H1 (cell line): ENCODE measurements at regions not wholly inside any gene's neighbourhood (a gene's known extent, or its start where the extent isn't known, plus 50 kb on each side); places are given as distances from the start of the nearest gene placed in this dataset.

Experiments
- CTCF ChIA-PET: fragments of 300-600 bp; sonication (Branson Sonifier 250); formaldehyde crosslinking; loops from one replicate; lab custom pipeline; 2021; ENCODE audit not compliant: partially characterized antibody; lab: Charles Lee
- POLR2A ChIA-PET: fragments of 300-600 bp; sonication (Branson Sonifier 250); formaldehyde crosslinking; loops from one replicate; lab custom pipeline; 2021; ENCODE audit warnings: inconsistent platforms; ENCODE audit not compliant: partially characterized antibody; lab: Charles Lee
- DNase-seq, 2 experiments: peaks; one replicate each; pipeline versions ENCODE4 v3.0.0 to v3.0.0-alpha.2; 2010 to 2022; ENCODE audit warnings: low spot score in 2 of 2, low read depth in 1 of 2, mixed read lengths in 1 of 2
- FAIRE-seq: peaks from 2 replicates; lab custom pipeline; 2011; peaks lifted over from hg19 to GRCh38; lab: Jason Lieb, UNC
- H2AFZ ChIP-seq: 2 replicates; pipeline ENCODE4 v1.8.1; 2012; ENCODE audit warnings: low read length, inconsistent platforms
- H2AK5ac ChIP-seq: 2 replicates; pipeline ENCODE4 v1.6.1; 2013; ENCODE audit warnings: low read depth, low read length
- H2BK120ac ChIP-seq: replicated peaks from 2 replicates; pipeline ENCODE3; 2013; ENCODE audit warnings: low read depth, low read length, inconsistent platforms
- H2BK12ac ChIP-seq: 2 replicates; pipeline ENCODE4 v1.6.1; 2013; ENCODE audit warnings: low read depth, low read length
- H2BK15ac ChIP-seq: 2 replicates; pipeline ENCODE4 v1.6.1; 2013; ENCODE audit warnings: low read length
- H2BK20ac ChIP-seq: 2 replicates; pipeline ENCODE4 v1.6.1; 2013; ENCODE audit warnings: low read length
- H2BK5ac ChIP-seq: 2 replicates; pipeline ENCODE4 v1.6.1; 2013; ENCODE audit warnings: low read depth, low read length
- H3K14ac ChIP-seq: 2 replicates; pipeline ENCODE4 v1.6.1; 2013; ENCODE audit warnings: inconsistent platforms; ENCODE audit not compliant: insufficient read length
- H3K18ac ChIP-seq: 2 replicates; pipeline ENCODE4 v1.6.1; 2013; ENCODE audit warnings: low read length; ENCODE audit errors: extremely low read depth
- H3K23ac ChIP-seq: 2 replicates; pipeline ENCODE4 v1.6.1; 2013; ENCODE audit warnings: inconsistent platforms; ENCODE audit not compliant: insufficient read length
- H3K23me2 ChIP-seq: 2 replicates; pipeline ENCODE4 v1.6.1; 2013; ENCODE audit warnings: low read depth, low read length
- H3K27ac ChIP-seq: 2 replicates; pipeline ENCODE4 v1.6.1; 2011; ENCODE audit warnings: low read depth, low read length, inconsistent platforms
- H3K27me3 ChIP-seq, 4 experiments: replicated peaks in 1 of 4; 1 replicate in 1 of 4; 2 replicates in 3 of 4; pipeline versions ENCODE4 v1.6.1 to v1.8.1; 2011 to 2013; ENCODE audit warnings: low read length in 3 of 4, mild to moderate bottlenecking in 3 of 4, inconsistent platforms in 2 of 4, mixed read lengths in 2 of 4, moderate library complexity in 1 of 4; ENCODE audit not compliant: control insufficient read depth in 3 of 4, insufficient read depth in 3 of 4; ENCODE audit errors: extremely low read depth in 1 of 4
- H3K36me3 ChIP-seq, 4 experiments: 2 replicates each; pipeline versions ENCODE4 v1.6.1 to v1.8.1; 2011 to 2013; ENCODE audit warnings: mild to moderate bottlenecking in 4 of 4, low read length in 3 of 4, moderate library complexity in 2 of 4, control low read depth in 1 of 4, inconsistent platforms in 1 of 4; ENCODE audit not compliant: insufficient read depth in 4 of 4, control insufficient read depth in 2 of 4
- H3K4ac ChIP-seq: replicated peaks from 2 replicates; pipeline ENCODE3; 2013; ENCODE audit warnings: low read length, low read depth, mixed read lengths, inconsistent platforms; ENCODE audit not compliant: insufficient read length
- H3K4me1 ChIP-seq, 4 experiments: replicated peaks in 1 of 4; 1 replicate in 1 of 4; 2 replicates in 3 of 4; pipeline versions ENCODE4 v1.6.1 to v1.8.1; 2011 to 2013; ENCODE audit warnings: low read length in 3 of 4, inconsistent platforms in 2 of 4, mixed read lengths in 1 of 4; ENCODE audit not compliant: insufficient read depth in 4 of 4, control insufficient read depth in 3 of 4
- H3K4me2 ChIP-seq, 2 experiments: 2 replicates each; pipeline versions ENCODE4 v1.6.1 to v1.8.1; 2011 to 2013; ENCODE audit warnings: low read depth in 2 of 2, low read length in 2 of 2, control low read depth in 1 of 2, inconsistent platforms in 1 of 2, mild to moderate bottlenecking in 1 of 2; ENCODE audit not compliant: insufficient read depth in 1 of 2
- H3K4me3 ChIP-seq, 4 experiments: fragments of 200-600, 300-600 bp in 1 of 4; sonication (generic), shearing (Covaris generic), sonication (Bioruptor Twin) in 1 of 4; 2 replicates each; pipeline versions ENCODE4 v1.5.1 to v1.8.1; 2011 to 2016; ENCODE audit warnings: low read length in 4 of 4, low read depth in 3 of 4, control low read depth in 2 of 4, inconsistent platforms in 2 of 4, mild to moderate bottlenecking in 2 of 4, mixed read lengths in 1 of 4, moderate library complexity in 1 of 4; ENCODE audit not compliant: insufficient read depth in 2 of 4; ENCODE audit errors: extremely low read depth in 1 of 4
- H3K56ac ChIP-seq: replicated peaks from 2 replicates; pipeline ENCODE3; 2013; ENCODE audit warnings: low read depth, mild to moderate bottlenecking, mixed read lengths, low read length, inconsistent platforms; ENCODE audit not compliant: insufficient read length
- H3K79me1 ChIP-seq: 2 replicates; pipeline ENCODE4 v1.6.1; 2013; ENCODE audit warnings: low read depth, low read length, control low read depth
- H3K79me2 ChIP-seq, 2 experiments: 2 replicates each; pipeline versions ENCODE4 v1.6.1 to v1.8.1; 2012 to 2013; ENCODE audit warnings: low read length in 2 of 2, mild to moderate bottlenecking in 2 of 2, inconsistent platforms in 1 of 2; ENCODE audit not compliant: insufficient read depth in 2 of 2, control insufficient read depth in 1 of 2
- H3K9ac ChIP-seq, 4 experiments: replicated peaks in 1 of 4; 1 replicate in 1 of 4; 2 replicates in 3 of 4; pipeline versions ENCODE4 v1.6.1 to v1.8.1; 2011 to 2013; ENCODE audit warnings: low read depth in 3 of 4, low read length in 3 of 4, control low read depth in 2 of 4, mild to moderate bottlenecking in 2 of 4, moderate library complexity in 2 of 4, inconsistent platforms in 1 of 4; ENCODE audit errors: extremely low read depth in 1 of 4
- H3K9me3 ChIP-seq, 2 experiments: 2 replicates each; pipeline versions ENCODE4 v1.6.1 to v1.8.1; 2012 to 2013; ENCODE audit warnings: mild to moderate bottlenecking in 2 of 2, moderate library complexity in 2 of 2, control low read depth in 1 of 2, inconsistent platforms in 1 of 2, low read depth in 1 of 2, low read length in 1 of 2, mixed read lengths in 1 of 2; ENCODE audit not compliant: insufficient read depth in 2 of 2
- H4K20me1 ChIP-seq, 2 experiments: replicated peaks in 1 of 2; 2 replicates each; pipeline versions ENCODE3 to v1.8.1; 2011 to 2013; ENCODE audit warnings: inconsistent platforms in 2 of 2, low read length in 2 of 2, mild to moderate bottlenecking in 1 of 2; ENCODE audit not compliant: insufficient read depth in 2 of 2, control insufficient read depth in 1 of 2
- H4K5ac ChIP-seq: 2 replicates; pipeline ENCODE4 v1.6.1; 2013; ENCODE audit warnings: low read length, low read depth, mixed read lengths, inconsistent platforms; ENCODE audit not compliant: insufficient read length
- H4K8ac ChIP-seq: 2 replicates; pipeline ENCODE4 v1.8.0; 2013; ENCODE audit warnings: mild to moderate bottlenecking, moderate library complexity, low read length, inconsistent platforms; ENCODE audit not compliant: insufficient read depth; ENCODE audit errors: extremely low read depth
- H4K91ac ChIP-seq: replicated peaks from 2 replicates; pipeline ENCODE3; 2013; ENCODE audit warnings: low read length, mixed read lengths, inconsistent platforms; ENCODE audit not compliant: insufficient read length
- CEBPB ChIP-seq: IDR thresholded peaks from 2 replicates; pipeline ENCODE4 v1.6.1; 2012; ENCODE audit warnings: low read depth, low read length
- CHD2 ChIP-seq: IDR thresholded peaks from 2 replicates; pipeline ENCODE4 v1.6.1; 2012; ENCODE audit warnings: low read length, improper control_type of control experiment
- CREB1 ChIP-seq: IDR thresholded peaks from 2 replicates; pipeline ENCODE4 v1.6.1; 2012; ENCODE audit warnings: inconsistent platforms
- CTBP2 ChIP-seq: IDR thresholded peaks from 2 replicates; pipeline ENCODE4 v1.7.0; 2011; ENCODE audit warnings: borderline replicate concordance, mild to moderate bottlenecking, moderate library complexity, mixed read lengths, low read length; ENCODE audit not compliant: insufficient read depth, insufficient read length
- EGR1 ChIP-seq: IDR thresholded peaks from 2 replicates; pipeline ENCODE4 v1.6.1; 2011; ENCODE audit warnings: low read depth, low read length, borderline replicate concordance
- EP300 ChIP-seq, 2 experiments: IDR thresholded peaks; 1 replicate in 1 of 2; 2 replicates in 1 of 2; pipeline ENCODE4 v1.6.1; 2011 to 2012; ENCODE audit warnings: low read depth in 2 of 2, low read length in 2 of 2, mild to moderate bottlenecking in 2 of 2, borderline replicate concordance in 1 of 2, inconsistent platforms in 1 of 2, moderate library complexity in 1 of 2
- GABPA ChIP-seq: IDR thresholded peaks from 2 replicates; pipeline ENCODE4 v1.6.1; 2011; ENCODE audit warnings: mild to moderate bottlenecking, low read length, moderate library complexity, borderline replicate concordance; ENCODE audit not compliant: insufficient read depth
- GTF2F1 ChIP-seq: IDR thresholded peaks from 2 replicates; pipeline ENCODE4 v1.6.1; 2012; ENCODE audit warnings: low read depth, low read length, improper control_type of control experiment, borderline replicate concordance
- RFX5 ChIP-seq: IDR thresholded peaks from 2 replicates; pipeline ENCODE4 v1.6.1; 2011; ENCODE audit warnings: low read depth, low read length, improper control_type of control experiment, borderline replicate concordance
- SIRT6 ChIP-seq: IDR thresholded peaks from one replicate; pipeline ENCODE4 v1.7.1; 2012; ENCODE audit warnings: low read length, inconsistent platforms
- TBP ChIP-seq: IDR thresholded peaks from 2 replicates; pipeline ENCODE4 v1.6.1; 2011; ENCODE audit warnings: low read depth, low read length, improper control_type of control experiment
- WGBS, 2 experiments: shearing (Covaris generic) in 1 of 2; methylation state at CpG; one replicate each; pipeline versions ENCODE4 v1.1.6 to v1.1.7; 2013 to 2015; ENCODE audit warnings: low lambda C conversion rate in 2 of 2, mixed read lengths in 2 of 2, inconsistent platforms in 1 of 2, low coverage in 1 of 2, missing lambda C conversion rate in 1 of 2; ENCODE audit not compliant: insufficient replicate concordance in 2 of 2, insufficient coverage in 1 of 2, insufficient read length in 1 of 2; ENCODE audit errors: extremely low coverage in 1 of 2, missing lambda C conversion rate in 1 of 2; 5-methylcytosine and 5-hydroxymethylcytosine counted together
- TF ChIP-seq, protein P1 (sequence below): IDR thresholded peaks from 2 replicates; pipeline ENCODE4 v1.6.1; 2011; ENCODE audit warnings: low read length, improper control_type of control experiment

GRCh38 chrX:109943740-109944092 lies 59.2 kb upstream of the TMEM164 start:
- Histone ChIP-seq H3K23me2 (no peaks in the 10 kb centered on the region), H3K79me1 (no peaks in the 10 kb centered on the region), H3K36me3 (no peaks in the 10 kb centered on the region), H3K23ac (no peak overlapping the region), H3K79me2 (no peaks in the 10 kb centered on the region), H2BK15ac (no peak overlapping the region), H4K91ac (no peak overlapping the region), H3K4ac (no peak overlapping the region), H2BK12ac (no peak overlapping the region), H3K4me1 (no peaks in the 10 kb centered on the region), H2BK5ac (no peak overlapping the region), H3K27me3 (no peaks in the 10 kb centered on the region), H3K56ac (no peak overlapping the region), H2AK5ac (no peak overlapping the region), H4K5ac (no peak overlapping the region), H4K8ac (no peak overlapping the region), H2BK120ac (no peak overlapping the region), H2AFZ (no peak overlapping the region), H3K27ac (no peak overlapping the region), H4K20me1 (no peaks in the 10 kb centered on the region), H3K14ac (no peak overlapping the region), H2BK20ac (no peak overlapping the region), H3K9ac (no peak overlapping the region), H3K9me3 (no peaks in the 10 kb centered on the region), H3K4me3 (no peak overlapping the region), H3K18ac (no peak overlapping the region), H3K4me2 (no peak overlapping the region)
- FAIRE-seq (no peak), DNase-seq (no peak)
- ChIA-PET POLR2A (no interaction called here), CTCF (interaction anchor here (1.4 kb wide), 1 partner anchor 216 kb away, joined by 3 read pairs; no protein-coding TSS in a partner anchor)
- no peak for TF ChIP-seq RFX5
- TF ChIP-seq SIRT6 = no peak
- TF ChIP-seq GTF2F1 = no peak
- TF ChIP-seq CTBP2 = no peak
- TF ChIP-seq CEBPB = no peak
- TF ChIP-seq, protein P1, sequence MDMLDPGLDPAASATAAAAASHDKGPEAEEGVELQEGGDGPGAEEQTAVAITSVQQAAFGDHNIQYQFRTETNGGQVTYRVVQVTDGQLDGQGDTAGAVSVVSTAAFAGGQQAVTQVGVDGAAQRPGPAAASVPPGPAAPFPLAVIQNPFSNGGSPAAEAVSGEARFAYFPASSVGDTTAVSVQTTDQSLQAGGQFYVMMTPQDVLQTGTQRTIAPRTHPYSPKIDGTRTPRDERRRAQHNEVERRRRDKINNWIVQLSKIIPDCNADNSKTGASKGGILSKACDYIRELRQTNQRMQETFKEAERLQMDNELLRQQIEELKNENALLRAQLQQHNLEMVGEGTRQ = no peak
- no peak for TF ChIP-seq CHD2
- no peak for TF ChIP-seq EP300 (IDR thresholded peaks at IDR 0.05; ENCODE audit: borderline replicate concordance in 1 of 2, low read depth in 2 of 2, low read length in 2 of 2)
- no peak for TF ChIP-seq TBP
- no peak for TF ChIP-seq CREB1
- TF ChIP-seq GABPA = no peak
- no peak for TF ChIP-seq EGR1
- WGBS, 2 experiments = 85% methylated on average over 1 of the region's 1 CpG; no CpG with 5 or more reads in 1 of the 2 experiments
